ENCODE measurements at regions not wholly inside any gene's neighbourhood (a gene's known extent, or its start where the extent isn't known, plus 50 kb on each side); places are given as distances from the start of the nearest gene placed in this dataset.
"Not testable (repeated sequence)": the region's sequence is repeated elsewhere in the genome, so short reads cannot be mapped to it uniquely, and the experiment has no call there.

DNA sequence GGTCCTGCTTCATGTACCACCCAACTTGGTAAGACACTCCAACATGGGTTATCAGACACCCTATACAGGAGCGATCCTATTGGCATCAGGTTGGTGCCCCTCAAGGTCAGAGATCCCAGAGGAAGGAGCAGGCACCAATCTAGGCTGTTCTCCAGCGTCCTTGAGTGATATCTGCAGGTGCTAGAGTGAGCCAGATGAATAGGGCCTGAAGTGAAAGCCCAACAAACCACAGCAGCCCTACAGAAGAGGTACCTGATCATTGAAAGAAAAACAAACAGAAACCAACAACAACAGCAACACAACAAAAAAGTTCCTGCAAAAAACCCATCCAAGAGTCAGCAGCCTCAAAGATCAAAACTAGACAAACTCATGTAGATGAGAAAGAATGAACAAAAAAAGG is 584.8 kb downstream of the HINT1 start:
- no peak for DNase-seq (ENCODE audit: low read depth)

DNA sequence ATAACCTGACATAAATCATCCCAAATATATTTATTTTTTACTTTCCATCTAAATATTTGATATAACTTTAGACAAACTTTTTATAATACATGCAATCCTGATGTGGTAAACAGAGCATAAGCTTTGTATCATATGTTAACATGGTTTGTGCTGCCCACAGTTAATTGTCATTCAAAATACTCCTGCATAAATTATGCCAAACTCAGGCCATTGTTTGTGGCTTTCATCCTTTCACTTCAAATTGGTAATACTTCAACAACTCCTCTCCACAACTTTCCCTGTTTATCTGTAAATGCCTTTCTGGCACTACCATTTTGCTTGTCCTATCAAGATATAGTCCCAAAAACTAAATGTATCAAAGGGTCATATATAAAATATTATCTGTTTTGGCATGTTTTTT is 586.7 kb downstream of the HINT1 start:
- DNase-seq (ENCODE audit: low read depth) = no peak

DNA sequence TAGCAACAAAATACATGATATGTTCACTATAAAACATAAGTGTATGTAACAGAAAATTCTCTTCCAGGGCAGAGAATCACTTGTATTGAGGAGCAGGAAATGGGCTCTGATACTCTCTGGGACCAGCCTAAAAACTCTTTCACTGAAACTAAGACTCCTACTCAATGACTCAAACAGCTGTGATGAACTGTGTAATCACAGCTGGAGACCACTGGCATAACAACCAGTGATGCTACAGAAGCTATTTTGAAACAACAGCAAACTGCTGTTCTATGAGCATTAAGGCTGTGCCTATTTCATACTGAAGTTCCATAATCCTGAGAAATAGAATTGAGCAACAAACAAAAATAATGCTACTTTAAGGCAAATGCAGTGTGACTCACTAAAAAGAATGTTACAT is 594.0 kb downstream of the HINT1 start:
- no peak for DNase-seq (ENCODE audit: low read depth)

DNA sequence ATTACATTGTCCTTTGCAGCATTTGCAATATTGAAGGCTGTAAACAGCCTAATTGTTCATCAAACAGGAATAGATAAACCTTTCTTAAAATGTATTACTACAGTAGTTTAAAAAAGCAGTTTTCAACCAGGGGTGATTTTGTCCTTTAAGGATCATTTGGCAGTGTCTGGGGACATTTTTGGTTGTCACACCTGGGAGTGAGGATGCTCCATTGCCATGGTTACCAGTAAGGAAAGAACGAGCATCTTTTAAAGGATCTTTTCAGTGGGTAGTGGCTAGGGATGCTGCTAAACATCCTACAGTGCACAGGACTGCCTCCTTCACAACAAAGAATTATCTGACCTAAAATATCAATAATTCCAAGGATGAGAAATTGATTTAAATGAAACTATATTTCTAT is 596.3 kb downstream of the HINT1 start:
- DNase-seq (ENCODE audit: low read depth) = no peak

DNA sequence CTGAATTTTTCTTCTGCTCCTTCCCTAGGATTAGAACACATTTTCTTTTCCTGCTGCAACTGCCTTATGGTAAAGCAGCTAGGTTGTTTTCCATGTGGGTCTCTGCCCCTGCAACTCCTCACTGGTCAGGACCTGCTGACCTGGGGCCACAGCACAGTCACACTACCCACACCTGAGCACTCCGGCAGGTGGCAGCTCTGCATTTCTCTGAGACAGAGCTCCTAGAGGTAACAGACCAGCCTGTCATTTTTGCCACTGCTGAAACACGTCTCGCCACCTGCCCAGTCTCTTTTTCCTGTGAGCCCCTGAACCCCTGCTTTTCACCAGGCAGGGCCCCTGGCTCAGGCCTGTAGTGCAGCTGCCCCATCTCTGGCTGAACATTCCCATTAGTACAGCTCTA is 609.6 kb downstream of the HINT1 start:
- DNase-seq (ENCODE audit: low read depth) = no peak

DNA sequence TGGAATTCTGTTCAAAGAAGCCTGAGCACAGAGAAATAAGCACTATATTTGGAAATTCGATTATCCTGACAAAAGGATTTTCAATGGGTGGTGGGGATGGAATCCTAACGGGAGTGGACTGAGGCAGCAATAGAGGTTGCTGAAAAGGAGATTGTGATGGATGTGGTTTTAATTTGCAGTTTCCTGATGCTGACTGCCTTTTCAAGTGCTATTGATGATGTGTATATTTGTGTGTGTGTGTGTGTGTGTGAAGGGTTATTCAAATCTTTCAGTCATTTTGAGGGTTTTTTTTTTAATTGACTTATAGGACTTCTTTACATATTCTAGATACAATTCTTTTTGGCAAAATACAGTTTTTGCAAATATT is 614.5 kb downstream of the HINT1 start:
- no peak for DNase-seq (ENCODE audit: low read depth)

DNA sequence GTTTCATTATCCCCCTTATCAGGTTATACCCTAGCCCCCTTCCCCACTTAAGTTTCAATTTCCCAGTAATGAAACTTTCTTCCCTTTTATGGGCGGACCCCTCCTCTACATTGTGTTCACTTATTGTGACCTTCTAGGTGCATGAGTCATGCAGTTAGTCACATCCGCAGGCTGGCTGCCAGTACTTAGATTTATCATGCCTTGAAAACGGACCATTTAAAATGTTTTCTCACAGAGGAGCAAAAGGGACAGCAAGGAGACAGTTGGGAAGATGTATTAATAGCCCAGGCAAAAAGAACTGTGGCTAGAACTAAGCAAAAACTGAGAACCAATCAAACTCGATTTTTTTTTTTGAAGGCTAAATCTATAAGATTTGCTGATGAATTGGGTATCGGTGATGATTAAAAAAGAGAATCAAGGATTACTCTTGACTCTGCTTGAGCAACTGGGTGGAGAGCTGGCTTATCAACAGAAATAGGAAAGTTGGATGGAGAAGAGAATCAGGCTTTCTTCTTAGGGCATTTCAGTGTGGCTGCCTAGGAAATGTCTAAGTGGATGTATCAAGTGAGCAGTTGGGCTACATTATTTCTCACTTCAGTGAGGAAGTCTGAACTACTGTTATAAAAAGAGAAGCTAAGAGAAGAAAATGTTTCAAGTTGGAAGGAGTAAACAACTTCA is 615.0 kb downstream of the HINT1 start:
- DNase-seq (ENCODE audit: low read depth) = peak; percentile 68

DNA sequence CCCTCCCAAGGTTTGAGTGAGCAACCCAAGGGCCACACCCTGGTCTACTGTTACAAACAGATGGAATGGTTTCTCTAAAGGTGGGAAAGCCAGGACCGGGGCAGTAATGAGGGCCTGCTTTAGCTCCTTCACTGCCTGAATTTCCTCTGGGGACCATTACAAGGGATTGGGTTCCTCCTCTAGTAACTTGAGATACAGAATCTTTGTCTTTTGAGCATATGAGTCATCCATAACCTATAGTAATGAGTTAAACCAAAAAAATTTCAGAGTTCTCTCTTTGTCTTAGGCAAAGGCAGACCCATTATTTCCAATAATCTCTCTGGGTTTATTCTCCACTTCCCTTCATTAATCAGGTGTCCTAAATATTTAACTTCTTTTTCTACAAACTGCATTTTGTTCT is 618.8 kb downstream of the HINT1 start:
- no peak for DNase-seq (ENCODE audit: low read depth)

DNA sequence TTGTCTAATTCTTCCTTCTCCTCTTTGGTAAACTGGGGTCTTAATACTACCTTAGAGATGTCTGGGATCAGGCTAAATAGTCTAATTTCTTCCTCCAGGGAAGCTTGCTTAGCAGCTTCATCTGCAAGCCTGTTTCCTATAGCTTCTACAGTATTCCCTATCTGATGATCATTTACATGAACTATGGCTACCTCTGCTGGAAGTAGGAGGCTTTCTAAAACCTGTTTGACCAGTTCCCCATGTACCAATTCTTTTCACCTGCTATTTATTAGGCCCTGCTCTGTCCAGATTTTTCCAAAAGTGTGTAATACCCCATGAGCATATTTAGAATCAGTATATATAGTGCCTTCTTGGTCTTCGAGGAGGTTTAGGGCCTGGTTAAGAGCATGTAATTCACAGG is 619.8 kb downstream of the HINT1 start:
- no peak for DNase-seq (ENCODE audit: low read depth)

DNA sequence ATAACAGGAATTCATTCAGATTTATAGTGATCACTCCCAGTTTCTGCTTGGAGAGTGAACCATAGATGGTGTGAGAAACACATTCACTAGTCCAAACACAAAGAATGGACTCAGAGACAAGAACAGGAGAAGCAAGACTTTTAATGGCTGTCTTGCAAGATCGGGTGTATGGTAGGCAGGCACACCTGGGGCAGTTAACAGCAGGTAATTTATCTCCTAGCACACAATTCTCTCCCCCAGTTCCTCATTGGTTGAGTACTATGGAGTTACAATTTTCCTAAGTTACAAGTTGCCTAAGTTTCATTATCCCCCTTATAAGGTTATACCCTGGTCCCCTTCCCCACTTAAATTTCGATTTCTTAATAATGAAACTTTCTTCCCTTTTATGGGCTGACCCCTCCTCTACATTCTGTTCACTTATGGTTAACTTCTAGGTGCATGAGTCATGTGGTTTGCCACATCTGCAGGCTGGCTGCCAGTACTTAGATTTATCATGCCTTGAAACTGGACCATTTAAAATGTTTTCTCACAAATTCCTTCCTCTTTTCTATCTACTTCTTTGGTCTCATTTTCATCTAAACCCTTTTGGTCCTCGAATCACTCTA is 623.3 kb downstream of the HINT1 start:
- DNase-seq (ENCODE audit: low read depth) = peak; percentile 26

DNA sequence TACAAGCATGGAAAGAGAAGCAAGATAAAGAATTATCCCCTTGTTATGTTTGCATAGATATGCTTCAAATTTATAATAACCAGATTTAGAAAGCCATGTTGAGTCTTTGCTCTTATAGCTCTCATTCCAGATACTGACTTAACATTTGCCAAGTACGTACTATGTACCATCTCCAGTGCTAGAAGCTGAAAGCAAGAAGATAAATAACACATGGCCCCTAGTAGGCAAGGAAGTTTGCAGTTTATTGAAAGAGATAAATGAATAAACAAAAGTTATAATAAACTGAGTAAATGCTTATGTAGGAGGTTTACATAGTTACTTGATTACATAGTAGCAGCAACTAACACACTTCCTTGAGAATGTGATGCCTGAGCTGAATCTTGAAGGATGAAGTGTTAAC is 628.4 kb downstream of the HINT1 start:
- no peak for DNase-seq (ENCODE audit: low read depth)

DNA sequence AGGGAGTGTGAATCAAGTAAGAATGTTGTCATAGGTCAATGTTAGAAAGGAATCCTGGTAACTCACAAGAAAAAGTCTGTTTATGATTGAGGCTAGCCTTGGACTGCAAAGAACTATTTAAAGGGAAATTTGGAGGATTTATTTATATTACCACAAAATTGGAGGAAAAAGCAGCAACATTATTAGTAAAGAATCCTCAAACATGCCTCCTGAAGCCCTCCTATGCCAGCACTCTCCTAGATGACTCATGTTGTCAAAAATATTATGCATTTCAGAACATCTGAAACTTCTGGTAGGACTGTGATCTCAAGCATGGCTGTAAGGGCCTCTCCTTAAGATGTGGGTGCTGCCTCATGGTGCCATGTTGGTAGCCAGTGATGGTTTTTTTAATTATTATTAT is 628.5 kb downstream of the CHSY3 start:
- DNase-seq (ENCODE audit: low read depth) = no peak

DNA sequence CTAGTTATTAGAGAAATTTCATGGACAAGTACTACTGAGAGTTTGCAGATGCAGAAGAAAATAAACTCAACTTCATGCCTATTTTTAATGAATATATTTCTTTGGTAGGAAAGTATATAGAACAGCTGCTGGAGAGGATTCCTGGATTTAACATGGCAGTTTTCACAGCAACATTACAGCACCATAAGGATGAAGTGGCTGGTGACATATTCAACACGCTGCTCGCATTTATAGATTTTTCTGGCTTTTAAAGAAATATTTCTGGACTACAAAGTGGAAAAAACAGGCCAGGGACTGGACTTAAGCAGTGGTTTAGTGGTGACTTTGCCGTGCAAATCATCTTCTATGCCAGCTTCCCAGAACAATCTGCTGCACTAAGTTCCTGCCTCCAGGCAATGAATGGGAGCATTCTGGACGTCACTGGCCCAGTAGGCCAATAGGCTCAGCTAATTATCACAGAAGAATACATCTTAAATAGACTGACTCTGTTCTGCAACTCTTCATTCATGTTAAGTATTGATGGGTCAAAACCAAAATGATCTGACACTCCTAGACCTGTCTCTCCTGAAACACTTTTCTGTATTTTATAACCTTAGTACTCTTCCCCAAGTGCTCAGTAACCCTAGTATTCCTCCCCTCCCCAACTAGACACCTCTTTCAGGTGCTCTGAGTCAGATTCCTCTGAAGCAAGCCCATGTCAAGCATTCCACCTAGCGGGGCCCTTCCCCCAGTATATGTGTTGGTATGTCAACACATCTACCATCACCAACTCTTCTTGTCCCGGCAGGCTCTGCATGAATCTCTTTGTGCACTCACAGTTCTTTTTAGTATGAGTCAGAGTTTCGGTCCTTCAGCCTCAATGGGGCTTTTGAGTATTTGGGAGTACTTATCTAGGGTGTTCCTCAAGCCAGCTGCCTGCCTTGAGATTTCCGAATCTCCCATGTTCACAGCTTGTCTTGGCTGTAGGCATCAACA is 625.5 kb downstream of the CHSY3 start:
- DNase-seq (ENCODE audit: low read depth) = no peak

DNA sequence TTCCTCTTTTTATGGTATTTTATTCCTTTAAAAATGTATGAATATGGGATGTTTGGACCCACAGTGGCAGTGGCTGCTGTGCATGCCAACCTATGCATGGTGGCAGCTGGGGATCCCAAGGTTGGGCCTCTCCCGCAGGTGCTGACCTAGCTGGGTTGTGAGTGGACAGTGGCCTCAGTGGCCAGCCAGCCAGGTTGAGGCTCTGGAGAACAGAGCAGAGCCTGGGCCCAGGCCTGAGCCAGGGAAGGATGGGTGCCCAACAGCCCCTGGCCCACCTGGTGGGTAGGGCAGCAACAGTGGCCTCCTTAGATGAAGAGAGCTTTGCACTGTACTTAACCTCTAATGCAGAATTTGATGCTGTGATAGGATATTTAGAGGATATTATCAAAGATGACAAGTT is 624.8 kb downstream of the CHSY3 start:
- DNase-seq (ENCODE audit: low read depth) = no peak

DNA sequence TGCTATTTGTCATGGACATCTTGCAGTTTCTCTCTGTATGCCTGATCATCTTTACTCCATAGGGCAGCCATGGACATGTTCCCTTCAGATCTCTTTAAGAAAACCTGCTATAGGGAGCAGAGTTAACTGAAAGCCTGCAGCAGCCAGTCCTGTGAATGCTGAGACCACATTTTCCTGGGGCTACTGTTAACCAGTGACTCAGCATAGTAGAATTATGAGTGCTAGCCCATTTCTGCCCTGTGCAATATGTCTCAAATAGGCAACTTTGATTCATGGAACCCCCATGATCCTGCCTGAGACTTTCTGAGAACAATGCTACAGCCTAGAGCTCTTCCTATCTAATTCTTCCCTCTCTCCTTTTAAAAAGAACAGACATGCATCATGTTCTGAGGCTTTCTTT is 624.2 kb downstream of the CHSY3 start:
- no peak for DNase-seq (ENCODE audit: low read depth)

DNA sequence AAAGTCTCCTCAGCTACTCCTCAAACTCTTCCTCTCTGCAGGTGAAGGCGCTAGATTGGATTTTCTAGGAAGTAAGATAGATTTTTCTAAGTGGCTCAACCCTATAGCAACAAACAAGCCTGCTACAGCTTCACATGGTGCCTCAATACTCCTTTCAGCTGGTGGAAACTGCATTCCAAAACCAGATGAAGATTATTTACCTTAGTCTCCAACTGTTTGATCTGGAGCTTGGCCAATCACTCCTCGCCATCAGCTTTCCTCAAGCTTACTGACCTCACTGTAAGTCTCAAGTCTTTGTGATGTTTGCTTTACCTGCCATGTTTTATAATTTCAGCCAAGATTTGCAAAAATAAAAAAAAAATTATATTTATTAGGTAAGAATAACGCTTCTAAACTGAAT is 622.4 kb downstream of the CHSY3 start:
- DNase-seq (ENCODE audit: low read depth) = no peak

DNA sequence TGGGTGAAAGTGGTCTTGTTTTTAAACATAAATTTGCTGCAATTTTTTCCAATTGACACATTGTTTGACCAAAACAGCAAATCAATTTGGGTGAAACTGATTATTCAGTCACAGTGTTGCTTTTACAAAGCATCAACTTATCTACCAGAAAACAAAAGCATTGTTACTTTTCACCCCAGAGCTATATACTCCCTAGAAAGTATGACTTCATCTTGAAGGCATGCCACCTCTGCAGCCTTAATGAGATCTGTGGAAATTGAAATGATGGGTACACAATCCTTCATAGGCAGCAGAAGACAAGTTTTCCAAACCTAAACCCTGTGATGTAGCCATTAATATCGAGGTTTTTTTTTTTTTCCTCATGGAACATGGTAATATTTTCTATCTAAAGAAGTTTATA is 615.9 kb downstream of the CHSY3 start:
- no peak for DNase-seq (ENCODE audit: low read depth)

DNA sequence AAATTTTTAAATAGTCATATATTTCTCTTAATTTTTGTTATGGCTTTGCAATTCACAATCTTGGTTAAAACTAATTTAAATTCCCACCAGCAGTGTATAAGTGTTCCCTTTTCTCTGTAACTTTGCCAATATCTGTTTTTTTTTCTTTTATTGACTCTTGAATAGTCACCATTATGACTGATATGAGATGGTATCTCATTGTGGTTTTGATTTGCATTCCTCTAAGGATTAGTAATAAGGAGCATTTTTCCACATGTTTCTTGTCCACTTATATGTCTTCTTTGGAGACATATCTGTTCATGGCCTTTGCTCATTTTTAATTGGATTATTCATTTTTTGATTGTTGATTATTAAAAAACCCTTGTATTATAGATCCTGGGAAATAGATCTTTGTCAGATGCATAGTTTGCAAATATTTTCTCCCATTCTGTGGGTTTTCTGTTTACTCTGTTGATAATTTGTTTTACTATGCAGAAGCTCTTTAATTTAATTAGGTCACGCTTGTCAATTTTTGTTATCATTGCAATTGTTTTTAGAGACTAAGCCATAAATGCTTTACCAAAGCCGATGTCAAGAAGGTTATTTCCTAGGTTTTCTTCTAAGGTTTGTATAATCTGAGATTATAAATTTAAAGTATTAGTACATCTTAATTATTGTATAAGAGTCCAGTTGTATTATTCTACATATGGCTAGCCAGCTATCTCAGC is 610.9 kb downstream of the CHSY3 start:
- DNase-seq (ENCODE audit: low read depth) = peak; percentile 77

DNA sequence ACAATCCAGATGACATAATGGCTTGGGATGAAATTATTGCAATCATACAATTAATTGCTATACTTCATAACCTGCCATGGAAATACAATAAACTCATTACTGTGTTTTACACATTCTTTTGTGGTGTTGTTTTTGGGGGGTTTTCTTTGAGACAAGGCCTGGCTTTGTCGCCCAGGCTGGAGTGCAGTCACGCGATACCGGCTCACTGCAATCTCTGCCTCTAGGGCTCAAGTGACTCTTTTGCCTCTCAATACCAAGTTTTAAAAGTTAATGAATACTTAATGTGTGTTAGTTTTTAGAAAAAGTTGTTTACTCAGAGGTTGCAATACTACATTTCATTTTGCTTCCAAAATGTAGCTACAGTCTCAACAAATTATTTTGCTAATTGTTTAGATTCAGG is 598.4 kb downstream of the CHSY3 start:
- DNase-seq (ENCODE audit: low read depth) = no peak

DNA sequence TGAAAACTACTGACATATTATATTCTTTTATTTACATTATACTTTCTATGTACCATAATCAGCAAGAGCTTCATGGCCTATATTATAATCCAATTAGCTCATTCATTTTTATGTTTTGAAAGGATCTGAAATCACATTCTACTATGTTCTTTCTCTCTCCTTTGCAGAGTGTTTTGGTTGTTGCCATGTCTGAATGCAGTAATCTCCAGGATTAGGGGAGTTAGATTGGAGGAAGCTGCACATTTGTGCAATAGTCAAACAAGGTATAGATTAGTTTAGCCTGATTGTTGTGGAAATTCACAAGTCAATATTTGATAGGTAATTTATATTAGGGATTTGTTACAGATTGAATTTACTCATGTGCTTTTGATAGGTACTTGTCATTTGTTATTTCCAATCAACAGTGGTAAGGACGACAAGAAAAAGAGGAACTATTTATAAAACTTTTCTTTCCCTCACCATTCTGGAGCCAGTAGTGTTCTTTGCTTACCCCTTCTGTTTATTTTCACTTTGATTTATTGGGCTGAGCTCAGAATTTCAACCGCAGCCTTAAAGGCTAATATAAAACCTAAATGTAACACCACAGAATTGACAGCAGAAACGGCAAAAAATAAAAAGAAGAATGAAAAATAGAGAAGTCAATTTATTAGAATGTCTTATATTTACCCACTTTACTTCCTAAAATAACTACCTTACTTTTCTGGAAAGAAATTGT is 597.0 kb downstream of the CHSY3 start:
- DNase-seq (ENCODE audit: low read depth) = no peak

DNA sequence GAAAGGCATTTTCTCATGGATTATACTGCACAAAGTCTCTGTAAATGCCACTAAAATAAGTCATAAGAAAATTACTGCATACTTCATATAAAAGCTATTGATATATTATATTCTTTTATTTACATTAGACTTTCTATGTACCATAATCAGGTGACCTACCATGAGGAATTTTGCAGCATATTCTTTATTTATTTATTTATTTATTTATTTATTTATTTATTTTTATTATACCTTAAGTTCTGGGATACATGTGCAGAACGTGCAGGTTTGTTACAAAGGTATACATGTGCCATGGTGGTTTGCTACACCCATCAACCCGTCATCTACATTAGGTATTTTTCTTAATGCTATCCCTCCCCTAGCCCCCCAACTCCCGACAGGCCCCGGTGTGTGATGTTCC is 596.2 kb downstream of the CHSY3 start:
- DNase-seq (ENCODE audit: low read depth) = not testable (repeated sequence)

DNA sequence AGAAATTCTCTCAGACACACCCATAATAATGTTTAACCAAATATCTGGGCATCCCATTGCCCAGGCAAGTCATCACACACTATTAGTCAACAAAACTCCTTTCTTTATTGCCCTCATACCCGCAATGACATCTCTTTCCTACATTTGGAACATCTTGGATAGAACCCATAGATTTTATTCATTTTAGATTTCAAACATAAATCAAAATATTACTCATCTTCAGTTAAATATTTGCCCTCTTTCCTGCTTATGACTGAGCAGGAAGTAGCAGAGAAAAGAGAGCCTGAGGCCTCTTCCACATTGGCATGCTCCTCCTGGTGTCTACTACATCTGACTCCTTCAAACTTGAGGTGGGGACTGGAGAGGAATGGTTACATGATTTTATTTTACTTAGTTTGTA is 592.0 kb downstream of the CHSY3 start:
- DNase-seq (ENCODE audit: low read depth) = peak; percentile 2
